ENCODE measurements at regions not wholly inside any gene's neighbourhood (a gene's known extent, or its start where the extent isn't known, plus 50 kb on each side); places are given as distances from the start of the nearest gene placed in this dataset.

DNA sequence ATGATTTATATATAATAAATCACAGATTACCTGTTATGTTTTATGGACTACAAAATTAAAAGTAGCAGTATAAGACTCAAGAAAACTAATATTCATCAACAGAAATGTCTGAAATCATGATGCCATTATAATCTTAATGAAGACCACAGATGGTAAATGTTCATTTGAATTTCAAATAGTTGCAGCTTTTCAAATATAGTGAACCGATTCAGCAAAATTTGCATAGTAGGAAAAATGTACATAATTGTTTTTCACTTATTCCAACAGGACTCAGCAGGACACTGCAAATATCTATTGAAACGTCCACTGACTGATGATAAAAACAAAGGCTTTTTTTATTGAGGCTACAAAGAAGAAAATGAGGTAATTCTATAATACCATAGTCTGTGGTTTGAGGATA lies 51.2 kb upstream of the LSM8 start:
- TF ChIP-seq, protein P1, sequence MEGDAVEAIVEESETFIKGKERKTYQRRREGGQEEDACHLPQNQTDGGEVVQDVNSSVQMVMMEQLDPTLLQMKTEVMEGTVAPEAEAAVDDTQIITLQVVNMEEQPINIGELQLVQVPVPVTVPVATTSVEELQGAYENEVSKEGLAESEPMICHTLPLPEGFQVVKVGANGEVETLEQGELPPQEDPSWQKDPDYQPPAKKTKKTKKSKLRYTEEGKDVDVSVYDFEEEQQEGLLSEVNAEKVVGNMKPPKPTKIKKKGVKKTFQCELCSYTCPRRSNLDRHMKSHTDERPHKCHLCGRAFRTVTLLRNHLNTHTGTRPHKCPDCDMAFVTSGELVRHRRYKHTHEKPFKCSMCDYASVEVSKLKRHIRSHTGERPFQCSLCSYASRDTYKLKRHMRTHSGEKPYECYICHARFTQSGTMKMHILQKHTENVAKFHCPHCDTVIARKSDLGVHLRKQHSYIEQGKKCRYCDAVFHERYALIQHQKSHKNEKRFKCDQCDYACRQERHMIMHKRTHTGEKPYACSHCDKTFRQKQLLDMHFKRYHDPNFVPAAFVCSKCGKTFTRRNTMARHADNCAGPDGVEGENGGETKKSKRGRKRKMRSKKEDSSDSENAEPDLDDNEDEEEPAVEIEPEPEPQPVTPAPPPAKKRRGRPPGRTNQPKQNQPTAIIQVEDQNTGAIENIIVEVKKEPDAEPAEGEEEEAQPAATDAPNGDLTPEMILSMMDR (IDR thresholded peaks at IDR 0.05; ENCODE audit: control insufficient read depth, insufficient read depth, low read depth, low read length, missing control alignments) = no peak
- DNase-seq (ENCODE audit: low read depth) = no peak
- H3K4me3 ChIP-seq (ENCODE audit: control insufficient read depth, low read depth, low read length) = no peak overlapping the region
